SKM-1 (cell line): ENCODE measurements at regions not wholly inside any gene's neighbourhood (a gene's known extent, or its start where the extent isn't known, plus 50 kb on each side); places are given as distances from the start of the nearest gene placed in this dataset.

Experiments used
- DNase-seq: peaks from one replicate; lab custom pipeline; 2025; ENCODE audit not compliant: unreplicated experiment; lab: John Stamatoyannopoulos, UW

GRCh38 chr2:153197402-153198386 lies 280.9 kb downstream of the RPRM start:
- DNase-seq: no peak

DNA sequence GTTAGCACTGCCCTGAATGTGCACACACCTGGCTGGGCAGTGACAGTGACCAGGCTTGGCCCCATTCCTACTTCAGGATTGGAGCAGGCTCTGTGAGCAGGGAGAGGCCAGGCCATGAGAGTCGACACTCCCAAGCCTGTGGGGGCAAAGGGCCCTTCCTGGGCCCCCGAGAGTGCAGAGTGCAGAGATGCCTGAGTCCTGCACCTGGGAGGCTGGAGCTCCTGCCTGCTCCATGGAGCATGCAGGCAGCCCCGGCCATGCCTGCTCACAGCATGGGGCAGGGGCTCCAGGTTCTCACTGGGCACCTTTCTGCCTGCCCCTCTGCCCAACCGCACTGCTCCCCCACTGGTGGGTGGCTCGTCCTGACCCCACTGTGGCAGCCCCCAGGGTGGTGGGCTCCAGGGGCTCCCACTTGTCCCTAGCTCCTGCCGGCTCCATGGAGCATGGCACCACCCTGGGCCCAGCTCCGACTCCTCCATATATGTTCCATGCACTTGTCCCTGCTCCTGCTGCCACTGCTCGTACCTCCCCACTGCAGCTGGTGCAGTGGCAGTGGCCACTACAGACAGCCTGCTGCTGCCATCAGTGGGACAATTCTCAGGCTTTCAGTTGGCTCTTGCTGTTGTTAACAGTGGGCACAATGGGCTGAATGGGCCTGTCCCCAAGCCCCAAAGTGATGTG lies 282.0 kb downstream of the RPRM start:
- no peak for DNase-seq

GRCh38 chr2:153195342-153195741 lies 283.2 kb downstream of the RPRM start:
- DNase-seq: no peak

- no peak for DNase-seq
Measured at GRCh38 chr2:153189091-153189888, 289.3 kb downstream of the RPRM start.

DNA sequence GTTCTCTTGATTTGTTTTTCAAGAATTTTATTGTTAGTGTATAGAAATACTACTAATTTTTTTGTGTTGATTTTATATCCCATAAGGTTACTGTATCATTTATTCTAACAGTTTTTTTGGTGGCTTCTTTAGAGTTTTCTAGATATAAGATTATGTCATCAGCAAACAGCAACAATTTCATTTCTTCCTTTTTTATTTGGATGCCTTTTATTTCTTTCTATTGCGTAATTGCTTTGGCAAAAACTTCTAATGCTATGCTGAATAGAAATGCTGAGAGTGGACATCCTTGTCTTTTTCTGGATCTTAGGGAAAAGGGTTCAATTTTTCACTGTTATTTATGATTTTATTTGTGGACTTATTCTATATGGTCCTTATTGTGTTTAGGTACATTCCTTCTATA lies 298.8 kb downstream of the RPRM start:
- no peak for DNase-seq

DNA sequence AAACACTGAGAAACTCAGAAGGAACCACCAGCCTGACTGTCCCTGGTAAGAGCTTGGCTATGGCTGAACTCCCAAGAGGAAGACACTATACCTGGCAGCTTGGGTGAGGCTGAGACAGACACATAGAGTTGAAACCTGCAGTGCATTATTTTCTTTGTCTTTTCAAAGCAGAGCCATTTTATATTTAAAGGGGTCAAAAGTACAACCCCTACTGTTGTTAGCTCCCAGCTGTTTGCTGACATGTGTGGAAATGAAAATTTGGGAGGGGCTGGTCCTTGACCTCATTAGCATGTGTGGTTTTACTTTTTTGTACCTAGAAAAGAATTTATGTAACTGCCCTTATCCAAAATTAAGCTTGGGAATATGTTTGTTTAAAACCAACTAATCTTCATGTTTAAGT lies 309.0 kb downstream of the RPRM start:
- no peak for DNase-seq

GRCh38 chr2:153165021-153165420 lies 313.5 kb downstream of the RPRM start:
- DNase-seq: no peak

DNA sequence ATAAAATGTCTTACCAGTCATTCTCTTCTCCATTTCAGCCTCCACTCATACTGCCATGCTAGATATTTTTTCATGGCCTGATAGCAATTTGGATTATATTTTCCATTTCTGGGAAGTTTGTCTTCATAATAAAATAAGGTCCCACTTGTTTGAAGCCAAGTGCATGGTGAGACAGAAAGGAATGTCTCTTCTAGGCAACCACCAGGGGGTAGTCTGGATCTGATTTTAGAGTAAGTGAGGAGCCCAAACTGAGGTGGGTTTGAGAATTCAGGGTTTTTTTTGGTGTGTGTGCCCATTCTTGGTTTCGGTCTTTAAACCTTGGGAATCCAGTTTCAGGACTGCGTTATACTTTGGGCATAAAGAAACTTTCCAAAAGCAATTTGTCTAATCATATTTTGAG lies 315.5 kb downstream of the RPRM start:
- DNase-seq: no peak

GRCh38 chr2:153156743-153157142 lies 321.8 kb downstream of the RPRM start:
- no peak for DNase-seq

GRCh38 chr2:153152036-153152435 lies 326.5 kb downstream of the RPRM start:
- DNase-seq: no peak

DNA sequence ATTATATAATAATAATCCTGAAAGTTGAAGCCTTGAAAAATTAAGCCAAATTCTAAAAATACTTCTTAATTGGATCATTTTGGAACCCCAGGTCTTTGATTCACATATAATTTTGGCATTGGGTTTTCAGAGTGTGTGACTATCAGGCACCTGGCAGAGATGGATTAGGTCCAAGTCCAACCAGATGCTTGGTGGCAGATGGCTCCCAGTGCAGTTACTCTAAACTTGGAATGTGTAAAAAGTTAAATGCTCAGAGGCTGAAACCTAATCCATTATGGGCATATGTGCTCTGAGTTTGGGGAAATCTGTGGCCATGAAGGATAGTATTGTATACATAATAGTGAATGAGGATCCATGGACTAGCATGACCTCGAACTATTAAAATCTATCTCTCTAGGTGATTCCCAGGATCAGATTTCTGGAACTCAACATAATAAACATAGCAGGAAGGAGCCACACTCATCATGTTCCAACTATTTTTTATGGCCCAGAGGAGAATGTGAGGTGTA lies 333.0 kb downstream of the RPRM start:
- no peak for DNase-seq

DNA sequence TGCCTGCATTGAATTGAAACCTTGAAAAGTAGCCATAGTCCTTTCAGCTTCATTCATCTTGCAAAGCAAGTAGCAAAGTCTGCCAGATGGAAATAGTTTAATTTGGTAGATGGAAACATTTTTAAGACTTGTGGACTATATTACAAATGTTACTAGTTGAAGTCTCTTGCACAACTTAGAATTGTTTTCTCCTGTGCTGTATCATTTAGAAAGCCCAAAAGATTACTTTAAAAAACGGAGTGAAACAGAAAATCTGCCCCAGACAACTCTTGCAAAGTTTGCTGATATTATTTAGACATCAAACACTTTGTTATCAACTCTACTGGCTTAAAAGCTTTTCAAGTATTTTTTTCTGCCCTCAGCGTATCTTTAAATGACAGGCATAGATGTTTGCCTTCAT lies 335.0 kb downstream of the RPRM start:
- DNase-seq: no peak

DNA sequence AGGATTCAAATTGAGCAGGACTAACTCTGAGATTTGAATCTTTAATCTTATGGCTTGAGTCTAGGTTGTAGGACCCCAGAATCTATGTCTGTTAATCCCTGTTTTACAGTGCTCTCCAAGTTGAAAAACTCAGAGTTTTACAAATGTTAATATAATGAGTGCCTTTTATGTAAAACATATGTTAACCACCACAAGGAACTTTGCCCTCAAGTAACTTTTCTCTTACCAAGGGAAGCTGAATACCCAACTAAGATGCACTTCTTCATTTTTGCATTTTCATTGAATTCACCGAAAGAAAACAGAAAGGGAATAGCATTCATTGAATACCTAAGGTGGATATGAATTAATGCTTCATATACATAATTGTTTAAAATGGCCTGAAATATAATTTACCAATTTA lies 338.1 kb downstream of the RPRM start:
- no peak for DNase-seq

- no peak for DNase-seq
Measured at GRCh38 chr2:153138651-153139375, 339.7 kb downstream of the RPRM start.

DNA sequence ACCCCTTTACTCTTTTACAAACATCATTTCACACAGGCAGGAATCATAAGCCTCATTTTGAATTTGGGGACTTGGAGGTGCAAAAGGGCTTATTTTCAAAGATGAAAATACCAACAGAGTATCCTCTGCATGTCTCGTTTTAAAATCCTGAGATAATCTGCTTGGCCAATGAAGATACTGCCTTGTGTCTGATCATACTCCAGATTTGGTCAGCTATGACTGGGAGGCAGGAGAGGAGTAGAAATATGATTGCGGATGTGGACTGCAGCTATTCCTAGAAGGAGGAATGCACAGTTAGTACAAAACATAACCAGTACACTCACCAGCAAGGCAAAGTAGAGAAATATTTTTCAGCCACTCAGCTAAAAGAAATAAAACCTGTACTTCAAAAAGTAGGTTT lies 342.3 kb downstream of the RPRM start:
- no peak for DNase-seq

- DNase-seq: no peak
Measured at GRCh38 chr2:153134725-153135124, 343.8 kb downstream of the RPRM start.

GRCh38 chr2:153133716-153134115 lies 344.8 kb downstream of the RPRM start:
- no peak for DNase-seq

- no peak for DNase-seq
Measured at GRCh38 chr2:153132418-153132817, 346.1 kb downstream of the RPRM start.

DNA sequence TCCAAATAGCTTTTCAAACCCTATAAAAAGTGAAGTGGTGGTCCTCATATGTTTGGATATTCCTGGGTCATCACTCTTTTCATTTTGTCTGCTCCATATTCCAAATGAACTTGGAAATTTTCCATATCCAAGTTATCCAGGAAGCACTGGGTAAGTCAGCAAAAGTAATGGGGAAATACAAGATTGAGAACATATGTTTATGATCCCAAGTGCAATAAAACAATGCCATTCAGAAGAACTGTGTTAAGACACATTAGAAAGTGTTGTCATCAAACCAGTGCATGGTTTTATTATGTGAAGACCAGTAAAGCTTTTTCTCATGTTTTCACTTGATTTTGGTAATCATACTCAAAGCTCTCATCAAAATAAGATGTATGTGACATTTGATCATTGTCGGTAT lies 363.4 kb downstream of the RPRM start:
- no peak for DNase-seq

- DNase-seq: no peak
Measured at GRCh38 chr2:153110486-153110885, 368.1 kb downstream of the RPRM start.

DNA sequence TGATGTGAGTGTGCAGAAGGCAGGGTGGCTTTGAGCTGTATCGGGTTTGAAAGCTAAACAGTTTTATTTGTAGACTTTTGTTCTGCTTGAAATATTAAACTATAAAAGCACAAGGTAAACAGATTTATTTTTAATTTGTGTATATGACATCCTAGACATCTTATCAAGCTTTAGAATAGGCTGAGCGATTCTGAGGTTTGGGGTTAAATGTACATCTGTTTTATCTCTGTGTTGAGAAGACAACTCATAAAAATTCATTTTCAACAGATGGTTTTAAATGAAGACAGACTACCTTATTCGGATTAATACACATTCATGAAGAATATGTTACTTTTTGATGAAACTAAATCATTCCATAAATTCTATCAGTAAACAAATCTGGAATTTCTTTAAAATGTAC lies 368.8 kb downstream of the RPRM start:
- no peak for DNase-seq
